Esophagus (tissue), 2 donors: ENCODE measurements at regions not wholly inside any gene's neighbourhood (a gene's known extent, or its start where the extent isn't known, plus 50 kb on each side); places are given as distances from the start of the nearest gene placed in this dataset.

ENCODE experiments used
- H3K27ac ChIP-seq, 2 donors: one replicate each; pipeline ENCODE4 v1.5.1; 2013; ENCODE audit warnings: low read depth in 2 of 2, mild to moderate bottlenecking in 2 of 2, inconsistent platforms in 1 of 2, low read length in 1 of 2, moderate library complexity in 1 of 2
- H3K27me3 ChIP-seq, 2 donors: one replicate each; pipeline ENCODE4 v1.6.1; 2013; ENCODE audit warnings: low read length in 2 of 2, control low read depth in 1 of 2, mild to moderate bottlenecking in 1 of 2; ENCODE audit not compliant: insufficient read depth in 2 of 2, control insufficient read depth in 1 of 2
- H3K36me3 ChIP-seq, 2 donors: one replicate each; pipeline ENCODE4 v1.6.1; 2013; ENCODE audit warnings: low read length in 1 of 2; ENCODE audit not compliant: control insufficient read depth in 2 of 2, insufficient read depth in 2 of 2
- H3K4me1 ChIP-seq, 2 donors: one replicate each; pipeline ENCODE4 v1.6.1; 2013; ENCODE audit warnings: low read length in 1 of 2; ENCODE audit not compliant: control insufficient read depth in 2 of 2, insufficient read depth in 2 of 2
- H3K4me3 ChIP-seq, 2 donors: one replicate each; pipeline ENCODE4 v1.5.1; 2013; ENCODE audit warnings: low read length in 2 of 2, mild to moderate bottlenecking in 2 of 2, low read depth in 1 of 2, moderate library complexity in 1 of 2
- H3K9me3 ChIP-seq, 2 donors: one replicate each; pipeline ENCODE4 v1.6.1; 2013; ENCODE audit warnings: mild to moderate bottlenecking in 2 of 2, low read depth in 1 of 2, low read length in 1 of 2, moderate library complexity in 1 of 2; ENCODE audit not compliant: control insufficient read depth in 2 of 2, insufficient read depth in 1 of 2
- WGBS, 2 donors: extraction: QIAGEN DNeasy Blood & Tissue Kit; methylation state at CpG; one replicate each; pipeline ENCODE4 v1.1.7; 2013; 5-methylcytosine and 5-hydroxymethylcytosine counted together
- donor health status: healthy with polysubstance abuse.
- donor health status: Bipolar disorder and iron deficiency.

GRCh38 chr7:84283798-84284197, 89.2 kb upstream of the SEMA3A start:
- Histone ChIP-seq H3K4me3 (no peak overlapping the region), H3K4me1 (no peaks in the 10 kb centered on the region), H3K27me3 (no peaks in the 10 kb centered on the region), H3K36me3 (no peaks in the 10 kb centered on the region), H3K27ac (no peak overlapping the region), H3K9me3 (no peaks in the 10 kb centered on the region)
- 93% methylated on average over 2 of the region's 2 CpGs for WGBS, 2 donors

DNA sequence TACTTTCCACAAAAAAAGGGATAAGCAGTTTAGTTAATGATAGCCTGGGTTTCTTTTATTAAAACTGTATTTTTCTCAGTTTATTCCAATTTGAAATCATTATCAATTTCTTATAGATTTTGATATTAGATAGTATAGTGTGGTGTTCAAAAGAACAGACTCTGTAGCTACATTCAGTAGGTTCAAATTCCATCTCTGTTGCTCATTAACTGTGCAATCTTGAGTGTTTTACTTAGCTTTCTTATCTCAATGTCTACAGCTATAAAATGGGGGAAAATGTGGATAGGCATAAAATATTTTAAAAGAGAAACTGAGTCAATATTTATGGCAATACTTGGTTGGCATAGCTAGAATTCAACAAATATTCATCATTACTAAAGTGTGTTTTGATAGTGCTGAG, 86.9 kb upstream of the SEMA3A start:
- Histone ChIP-seq H3K9me3 (no peaks in the 10 kb centered on the region), H3K4me3 (no peak overlapping the region), H3K27me3 (no peaks in the 10 kb centered on the region), H3K4me1 (no peaks in the 10 kb centered on the region), H3K36me3 (no peaks in the 10 kb centered on the region), H3K27ac (no peak overlapping the region)

DNA sequence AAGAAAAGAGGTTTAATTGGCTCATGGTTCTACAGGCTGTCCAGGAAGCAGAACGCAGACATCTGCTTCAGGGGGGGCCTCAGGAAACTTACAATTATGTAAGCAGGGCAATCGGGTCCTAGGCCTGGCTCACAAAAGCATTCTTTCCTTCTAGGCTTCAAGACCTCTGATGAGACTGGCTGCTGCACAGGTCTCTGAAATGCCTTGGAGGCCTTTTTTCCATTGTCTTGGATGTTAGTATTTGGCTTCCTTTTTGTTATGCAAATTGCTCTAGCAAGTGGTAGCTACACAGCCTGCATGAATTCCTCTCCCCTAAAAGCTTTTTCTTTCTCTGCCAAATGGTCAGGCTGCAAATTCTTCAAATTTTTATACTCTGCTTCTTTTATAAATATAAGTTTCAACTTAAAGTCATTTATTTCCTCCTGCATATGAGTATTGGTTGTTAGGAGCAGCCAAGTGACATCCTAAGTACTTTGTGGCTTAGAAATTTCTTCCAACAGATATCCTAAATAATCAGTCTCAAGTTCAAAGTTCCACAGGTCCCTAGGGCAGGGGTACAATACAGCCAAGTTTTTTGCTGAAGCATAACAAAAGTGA, 83.1 kb upstream of the SEMA3A start:
- no peak overlapping the region for H3K27ac ChIP-seq
- H3K4me3 ChIP-seq, result no peak overlapping the region
- 51 to 53% methylated on average over 2 of the region's 2 CpGs for WGBS, 2 donors
- H3K4me1 ChIP-seq, result no peaks in the 10 kb centered on the region
- H3K36me3 ChIP-seq, result no peaks in the 10 kb centered on the region
- H3K9me3 ChIP-seq, result no peaks in the 10 kb centered on the region
- H3K27me3 ChIP-seq, result no peaks in the 10 kb centered on the region

GRCh38 chr7:84274029-84274638, 79.5 kb upstream of the SEMA3A start:
- Histone ChIP-seq H3K9me3 (no peaks in the 10 kb centered on the region), H3K4me3 (no peak overlapping the region), H3K36me3 (no peaks in the 10 kb centered on the region), H3K27me3 (no peaks in the 10 kb centered on the region), H3K27ac (no peak overlapping the region), H3K4me1 (no peaks in the 10 kb centered on the region)
- WGBS, 2 donors, result 59 to 62% methylated on average over 3 of the region's 3 CpGs

DNA sequence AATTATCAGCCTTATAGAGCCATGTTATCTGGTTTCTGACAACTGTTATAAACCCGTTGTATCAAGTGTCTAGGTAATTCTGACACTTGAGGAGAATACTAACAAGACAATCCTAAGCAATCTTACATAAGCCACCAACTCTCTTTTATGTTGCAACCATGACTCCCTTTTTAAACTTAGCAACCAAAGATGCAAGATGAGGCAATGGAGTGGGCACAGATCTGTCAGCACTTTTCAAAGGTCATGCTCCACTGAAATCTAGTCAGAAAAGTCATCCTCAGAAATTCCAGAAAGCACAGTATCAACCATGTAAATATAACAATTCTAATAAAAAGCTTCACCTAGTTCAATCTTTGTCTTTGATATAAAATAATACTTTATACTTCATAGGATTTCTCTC, 77.0 kb upstream of the SEMA3A start:
- H3K27ac ChIP-seq, result no peak overlapping the region
- WGBS, 2 donors, result 56 to 57% methylated on average over 1 of the region's 1 CpG

DNA sequence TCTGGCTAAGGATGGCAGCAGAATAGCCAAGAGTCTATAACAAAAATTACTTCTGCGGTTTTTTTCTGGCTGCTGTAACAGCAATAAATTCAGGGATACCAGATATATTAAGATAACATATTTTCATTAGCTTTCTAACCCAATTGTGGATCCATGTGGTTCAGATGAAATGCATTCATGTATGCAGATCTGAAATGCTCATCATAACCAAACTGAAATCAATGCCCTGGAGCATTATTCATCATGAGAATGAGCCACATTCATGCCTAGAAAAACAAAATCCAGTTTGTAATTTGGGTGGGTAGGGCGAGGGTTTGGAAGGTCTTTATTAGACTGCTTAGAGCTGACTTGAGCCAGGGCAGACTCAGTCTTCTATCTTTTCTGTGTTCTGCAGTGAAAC, 69.8 kb upstream of the SEMA3A start:
- 68 to 74% methylated on average over 2 of the region's 2 CpGs for WGBS, 2 donors
- Histone ChIP-seq H3K9me3 (peaks cover 0 to 3% of the 10 kb centered on the region in 2 donors), H3K4me3 (no peak overlapping the region), H3K4me1 (no peaks in the 10 kb centered on the region), H3K36me3 (no peaks in the 10 kb centered on the region), H3K27ac (no peak overlapping the region), H3K27me3 (no peaks in the 10 kb centered on the region)

More for the DNA sequence above, 77.0 kb upstream of the SEMA3A start:
- H3K27me3 ChIP-seq, result no peaks in the 10 kb centered on the region
- H3K4me3 ChIP-seq, result no peak overlapping the region
- H3K36me3 ChIP-seq, result no peaks in the 10 kb centered on the region
- H3K9me3 ChIP-seq, result no peaks in the 10 kb centered on the region
- no peaks in the 10 kb centered on the region for H3K4me1 ChIP-seq

DNA sequence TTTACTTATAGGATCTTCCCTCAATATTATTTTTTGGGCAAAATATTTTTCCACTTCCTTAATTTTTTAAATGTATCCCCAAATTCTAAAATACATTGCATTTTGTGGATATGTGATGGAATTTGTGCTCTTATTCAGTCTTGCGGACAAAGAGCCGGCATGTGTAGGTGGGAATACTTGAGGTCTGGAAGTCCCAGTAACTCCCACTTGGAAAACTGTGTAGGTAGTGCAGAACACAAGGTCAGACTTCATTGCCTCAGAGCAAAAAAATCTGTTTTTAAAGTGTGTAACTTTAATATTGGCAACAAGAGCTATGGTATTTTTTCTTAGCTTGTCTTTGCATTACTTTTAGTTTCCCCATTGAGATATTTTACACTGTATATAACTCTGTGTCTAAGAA, 68.5 kb upstream of the SEMA3A start:
- no peaks in the 10 kb centered on the region for H3K36me3 ChIP-seq
- 95 to 96% methylated on average over 2 of the region's 2 CpGs for WGBS, 2 donors
- H3K4me1 ChIP-seq, result no peaks in the 10 kb centered on the region
- H3K27me3 ChIP-seq, result no peaks in the 10 kb centered on the region
- H3K27ac ChIP-seq, result no peak overlapping the region
- H3K9me3 ChIP-seq, result peaks cover 0 to 3% of the 10 kb centered on the region in 2 donors
- no peak overlapping the region for H3K4me3 ChIP-seq

GRCh38 chr7:84261509-84261908, 66.9 kb upstream of the SEMA3A start:
- no peak overlapping the region for H3K4me3 ChIP-seq
- WGBS, 2 donors, result 54 to 70% methylated on average over 4 of the region's 4 CpGs
- peaks cover 0 to 3% of the 10 kb centered on the region in 2 donors for H3K9me3 ChIP-seq
- H3K36me3 ChIP-seq, result no peaks in the 10 kb centered on the region
- no peaks in the 10 kb centered on the region for H3K4me1 ChIP-seq
- H3K27ac ChIP-seq, result no peak overlapping the region
- H3K27me3 ChIP-seq, result no peaks in the 10 kb centered on the region

GRCh38 chr7:84258628-84259027, 64.0 kb upstream of the SEMA3A start:
- H3K27me3 ChIP-seq, result no peaks in the 10 kb centered on the region
- H3K9me3 ChIP-seq, result peaks cover 0 to 3% of the 10 kb centered on the region in 2 donors
- H3K36me3 ChIP-seq, result no peaks in the 10 kb centered on the region
- no peak overlapping the region for H3K27ac ChIP-seq
- no peak overlapping the region for H3K4me3 ChIP-seq
- no peaks in the 10 kb centered on the region for H3K4me1 ChIP-seq

- no peaks in the 10 kb centered on the region for H3K4me1 ChIP-seq
- no peak overlapping the region for H3K27ac ChIP-seq
- H3K36me3 ChIP-seq, result no peaks in the 10 kb centered on the region
- H3K9me3 ChIP-seq, result peaks cover 0 to 2% of the 10 kb centered on the region in 2 donors
- WGBS, 2 donors, result 38 to 47% methylated on average over 2 of the region's 2 CpGs
- no peak overlapping the region for H3K4me3 ChIP-seq
- no peaks in the 10 kb centered on the region for H3K27me3 ChIP-seq
Observed at GRCh38 chr7:84256571-84256971, 62.0 kb upstream of the SEMA3A start.
